ENCODE measurements at regions not wholly inside any gene's neighbourhood (a gene's known extent, or its start where the extent isn't known, plus 50 kb on each side); places are given as distances from the start of the nearest gene placed in this dataset.

- TF ChIP-seq REST (IDR thresholded peaks at IDR 0.05; ENCODE audit: unreplicated experiment) (no peak), POLR2AphosphoS5 (IDR thresholded peaks at IDR 0.05; ENCODE audit: low read depth) (no peak), ZNF331 (CRISPR knock-in tag; IDR thresholded peaks at IDR 0.05; ENCODE audit: low read depth) (no peak), NANOG (IDR thresholded peaks at IDR 0.05; ENCODE audit: borderline replicate concordance) (no peak), CTCF (conservative IDR thresholded peaks at IDR 0.05; ENCODE audit: low read depth in 2 of 2) (no peak), ETS1 (IDR thresholded peaks at IDR 0.05) (no peak), EZH2phosphoT487 (IDR thresholded peaks at IDR 0.05; ENCODE audit: unreplicated experiment) (no peak), EZH2 (IDR thresholded peaks at IDR 0.05; ENCODE audit: low read depth, unreplicated experiment) (no peak), JUNB (IDR thresholded peaks at IDR 0.05; ENCODE audit: unreplicated experiment) (no peak), CREB1 (CRISPR knock-in tag; IDR thresholded peaks at IDR 0.05; ENCODE audit: low read depth) (no peak)
Observed at GRCh38 chr13:97542102-97542685, 108.2 kb downstream of the RAP2A start (continued).

GRCh38 chr13:97544031-97544765 is 110.2 kb downstream of the RAP2A start:
- Histone ChIP-seq H4K20me1 (replicated peaks; ENCODE audit: insufficient read depth) (no peaks in the 10 kb centered on the region), H3K36me3 (ENCODE audit: insufficient read depth) (no peaks in the 10 kb centered on the region), H2AFZ (no peak overlapping the region), H3K79me2 (replicated peaks; ENCODE audit: insufficient read depth) (no peaks in the 10 kb centered on the region), H3K4me2 (no peak overlapping the region), H3K4me1 (ENCODE audit: insufficient read depth) (no peaks in the 10 kb centered on the region), H3F3A (replicated peaks; ENCODE audit: low read depth) (no peaks in the 10 kb centered on the region), H3K27ac (ENCODE audit: low read depth) (no peak overlapping the region), H3K27me3 (ENCODE audit: insufficient read depth) (no peaks in the 10 kb centered on the region), H3K9me2 (ENCODE audit: insufficient read depth) (no peaks in the 10 kb centered on the region), H3K4me3 (no peak overlapping the region)
- DNase-seq (ENCODE audit: low spot score) (no peak), ATAC-seq (no peak)
- H3K27ac Mint-ChIP-seq, result no peak overlapping the region
- peaks cover 17% of the 10 kb centered on the region; the same call in 2 of the 3 replicates for H3K9me3 Mint-ChIP-seq
- H3K27me3 Mint-ChIP-seq (ENCODE audit: insufficient read depth, low read depth, poor library complexity), result no peaks in the 10 kb centered on the region
- H3K4me3 Mint-ChIP-seq, result no peak overlapping the region
- peaks cover 7% of the 10 kb centered on the region; the same call in 2 of the 3 replicates for H3K36me3 Mint-ChIP-seq (ENCODE audit: low read depth)
- H3K4me1 Mint-ChIP-seq, result no peaks in the 10 kb centered on the region
- no peak for TF ChIP-seq STAT1 (IDR thresholded peaks at IDR 0.05; ENCODE audit: unreplicated experiment)
- TF ChIP-seq JUNB (IDR thresholded peaks at IDR 0.05; ENCODE audit: unreplicated experiment), result no peak
- no peak for TF ChIP-seq REST (IDR thresholded peaks at IDR 0.05; ENCODE audit: unreplicated experiment)
- TF ChIP-seq CTCF (conservative IDR thresholded peaks at IDR 0.05; ENCODE audit: low read depth in 2 of 2), result no peak
- TF ChIP-seq ZNF114 (CRISPR knock-in tag; IDR thresholded peaks at IDR 0.05), result no peak
- TF ChIP-seq POLR2AphosphoS5 (IDR thresholded peaks at IDR 0.05; ENCODE audit: low read depth), result no peak
